ENCODE measurements at regions not wholly inside any gene's neighbourhood (a gene's known extent, or its start where the extent isn't known, plus 50 kb on each side); places are given as distances from the start of the nearest gene placed in this dataset.

GRCh38 chr11:86865436-86865835 lies 65.1 kb downstream of the PRSS23 start:
- no peak overlapping the region for H4K91ac ChIP-seq (replicated peaks; ENCODE audit: insufficient read length, low read length)
- H2BK5ac ChIP-seq (ENCODE audit: low read depth, low read length), result no peak overlapping the region
- ChIA-PET POLR2A (ENCODE audit: partially characterized antibody) (no interaction called here), CTCF (ENCODE audit: partially characterized antibody) (interaction anchor here (9.5 kb wide), 1 partner anchor 55 kb away, joined by 152 read pairs; no protein-coding TSS in a partner anchor)
- no peaks in the 10 kb centered on the region for H3K9me3 ChIP-seq (ENCODE audit: insufficient read depth in 2 of 2, low read depth in 1 of 2, low read length in 1 of 2)
- H2BK12ac ChIP-seq (ENCODE audit: low read depth, low read length), result no peak overlapping the region
- no peaks in the 10 kb centered on the region for H3K4me1 ChIP-seq (replicated peaks in 1 of 4; ENCODE audit: control insufficient read depth in 3 of 4, insufficient read depth in 4 of 4, low read length in 3 of 4)
- H3K27me3 ChIP-seq (replicated peaks in 1 of 4; ENCODE audit: control insufficient read depth in 3 of 4, extremely low read depth in 1 of 4, insufficient read depth in 3 of 4, low read length in 3 of 4), result no peaks in the 10 kb centered on the region
- H3K56ac ChIP-seq (replicated peaks; ENCODE audit: insufficient read length, low read depth, low read length), result no peak overlapping the region
- DNase-seq (ENCODE audit: low read depth in 1 of 2, low spot score in 2 of 2) (no peak), FAIRE-seq (no peak)
- no peaks in the 10 kb centered on the region for H3K36me3 ChIP-seq (ENCODE audit: control insufficient read depth in 2 of 4, insufficient read depth in 4 of 4, low read length in 3 of 4)
- H3K9ac ChIP-seq (replicated peaks in 1 of 4; ENCODE audit: extremely low read depth in 1 of 4, low read depth in 3 of 4, low read length in 3 of 4), result no peak overlapping the region
- no peak overlapping the region for H3K23ac ChIP-seq (ENCODE audit: insufficient read length)
- H4K5ac ChIP-seq (ENCODE audit: insufficient read length, low read depth, low read length), result no peak overlapping the region
- no peak overlapping the region for H2BK15ac ChIP-seq (ENCODE audit: low read length)
- H3K18ac ChIP-seq (ENCODE audit: extremely low read depth, low read length), result no peak overlapping the region
- H3K23me2 ChIP-seq (ENCODE audit: low read depth, low read length), result no peaks in the 10 kb centered on the region
- H3K79me2 ChIP-seq (ENCODE audit: control insufficient read depth in 1 of 2, insufficient read depth in 2 of 2, low read length in 2 of 2), result no peaks in the 10 kb centered on the region
- H4K20me1 ChIP-seq (replicated peaks in 1 of 2; ENCODE audit: control insufficient read depth in 1 of 2, insufficient read depth in 2 of 2, low read length in 2 of 2), result no peaks in the 10 kb centered on the region
- no peak overlapping the region for H3K27ac ChIP-seq (ENCODE audit: low read depth, low read length)
- 100% methylated on average over 1 of the region's 1 CpG; no CpG with 5 or more reads in 1 of the 2 experiments for WGBS, 2 experiments (ENCODE audit: extremely low coverage in 1 of 2, insufficient coverage in 1 of 2, insufficient read length in 1 of 2, insufficient replicate concordance in 2 of 2, low coverage in 1 of 2, low lambda C conversion rate in 2 of 2, missing lambda C conversion rate in 1 of 2)
- H3K14ac ChIP-seq (ENCODE audit: insufficient read length), result no peak overlapping the region
- no peak overlapping the region for H2AK5ac ChIP-seq (ENCODE audit: low read depth, low read length)
- H3K4me2 ChIP-seq (ENCODE audit: insufficient read depth in 1 of 2, low read depth in 2 of 2, low read length in 2 of 2), result no peak overlapping the region
- no peak overlapping the region for H3K4ac ChIP-seq (replicated peaks; ENCODE audit: insufficient read length, low read depth, low read length)
- no peak overlapping the region for H4K8ac ChIP-seq (ENCODE audit: extremely low read depth, insufficient read depth, low read length)
- no peak overlapping the region for H2BK120ac ChIP-seq (replicated peaks; ENCODE audit: low read depth, low read length)
- H2BK20ac ChIP-seq (ENCODE audit: low read length), result no peak overlapping the region
- no peaks in the 10 kb centered on the region for H3K79me1 ChIP-seq (ENCODE audit: low read depth, low read length)
- H2AFZ ChIP-seq (ENCODE audit: low read length), result no peak overlapping the region
- no peak overlapping the region for H3K4me3 ChIP-seq (ENCODE audit: extremely low read depth in 1 of 4, insufficient read depth in 2 of 4, low read depth in 3 of 4, low read length in 4 of 4)
- no peak for TF ChIP-seq ATF3 (IDR thresholded peaks at IDR 0.05; ENCODE audit: insufficient read depth, low read depth, low read length)
- no peak for TF ChIP-seq TAF7 (optimal IDR thresholded peaks at IDR 0.05; ENCODE audit: borderline replicate concordance, low read depth, low read length)
- no peak for TF ChIP-seq ATF2 (IDR thresholded peaks at IDR 0.05; ENCODE audit: low read length)
- TF ChIP-seq SP2 (IDR thresholded peaks at IDR 0.05; ENCODE audit: low read length), result no peak
- no peak for TF ChIP-seq E2F6 (IDR thresholded peaks at IDR 0.05)
- no peak for TF ChIP-seq KDM5A (IDR thresholded peaks at IDR 0.05; ENCODE audit: low read length)
- no peak for TF ChIP-seq NANOG (IDR thresholded peaks at IDR 0.05; ENCODE audit: insufficient read depth, low read depth, low read length, poor library complexity, severe bottlenecking)
- TF ChIP-seq ASH2L (IDR thresholded peaks at IDR 0.05; ENCODE audit: low read length), result no peak
- TF ChIP-seq CHD2 (IDR thresholded peaks at IDR 0.05; ENCODE audit: low read length), result no peak
- TF ChIP-seq PHF8 (conservative IDR thresholded peaks at IDR 0.05; ENCODE audit: low read depth, low read length), result no peak
- no peak for TF ChIP-seq SRF (IDR thresholded peaks at IDR 0.05; ENCODE audit: low read depth, low read length)
- no peak for TF ChIP-seq POU5F1 (IDR thresholded peaks at IDR 0.05; ENCODE audit: low read depth, low read length)
- TF ChIP-seq SIX5 (IDR thresholded peaks at IDR 0.05; ENCODE audit: low read depth, low read length), result no peak
